ENCODE measurements at regions not wholly inside any gene's neighbourhood (a gene's known extent, or its start where the extent isn't known, plus 50 kb on each side); places are given as distances from the start of the nearest gene placed in this dataset.

DNA sequence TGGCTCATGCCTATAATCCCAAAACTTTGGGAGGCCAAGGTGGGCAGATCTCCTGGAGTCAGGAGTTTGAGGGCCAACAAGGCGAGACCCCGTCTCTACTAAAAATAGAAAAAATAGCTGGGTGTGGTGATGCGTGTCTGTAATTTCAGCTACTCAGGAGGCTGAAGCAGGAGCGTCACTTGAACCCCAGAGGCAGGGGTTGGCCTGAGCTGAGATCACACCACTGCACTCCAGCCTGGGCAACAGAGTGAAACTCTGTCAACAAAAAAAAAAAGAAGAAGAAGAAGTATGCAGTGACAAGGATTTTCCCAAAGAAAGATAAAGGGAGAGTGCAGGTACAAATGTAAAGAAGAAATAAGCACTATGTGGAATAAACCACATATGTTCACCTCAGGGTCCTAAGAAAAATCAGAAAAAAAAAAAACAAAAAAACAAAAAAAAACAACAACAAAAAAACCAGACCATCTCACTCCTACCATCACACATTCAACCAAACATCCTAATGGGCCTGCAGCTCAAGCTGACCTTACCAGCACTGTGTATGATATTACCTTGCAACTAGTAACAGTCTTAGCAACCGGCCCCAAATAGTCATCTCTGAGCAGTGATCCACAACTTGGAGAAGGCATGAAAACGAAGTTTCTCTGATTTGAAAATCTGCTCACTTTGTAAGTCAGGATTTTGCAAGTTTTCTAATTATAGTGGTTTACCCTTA is 296.7 kb upstream of the PROK2 start:
- TF ChIP-seq, protein P1, sequence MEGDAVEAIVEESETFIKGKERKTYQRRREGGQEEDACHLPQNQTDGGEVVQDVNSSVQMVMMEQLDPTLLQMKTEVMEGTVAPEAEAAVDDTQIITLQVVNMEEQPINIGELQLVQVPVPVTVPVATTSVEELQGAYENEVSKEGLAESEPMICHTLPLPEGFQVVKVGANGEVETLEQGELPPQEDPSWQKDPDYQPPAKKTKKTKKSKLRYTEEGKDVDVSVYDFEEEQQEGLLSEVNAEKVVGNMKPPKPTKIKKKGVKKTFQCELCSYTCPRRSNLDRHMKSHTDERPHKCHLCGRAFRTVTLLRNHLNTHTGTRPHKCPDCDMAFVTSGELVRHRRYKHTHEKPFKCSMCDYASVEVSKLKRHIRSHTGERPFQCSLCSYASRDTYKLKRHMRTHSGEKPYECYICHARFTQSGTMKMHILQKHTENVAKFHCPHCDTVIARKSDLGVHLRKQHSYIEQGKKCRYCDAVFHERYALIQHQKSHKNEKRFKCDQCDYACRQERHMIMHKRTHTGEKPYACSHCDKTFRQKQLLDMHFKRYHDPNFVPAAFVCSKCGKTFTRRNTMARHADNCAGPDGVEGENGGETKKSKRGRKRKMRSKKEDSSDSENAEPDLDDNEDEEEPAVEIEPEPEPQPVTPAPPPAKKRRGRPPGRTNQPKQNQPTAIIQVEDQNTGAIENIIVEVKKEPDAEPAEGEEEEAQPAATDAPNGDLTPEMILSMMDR (IDR thresholded peaks at IDR 0.05; ENCODE audit: poor library complexity, severe bottlenecking), result no peak
- ATAC-seq (ENCODE audit: low read depth) (no peak), DNase-seq (ENCODE audit: low spot score) (no peak)
- Histone ChIP-seq H3K36me3 (ENCODE audit: low read depth) (no peaks in the 10 kb centered on the region), H3K4me3 (ENCODE audit: severe bottlenecking) (no peak overlapping the region), H3K27ac (ENCODE audit: poor library complexity, severe bottlenecking) (no peak overlapping the region), H3K9me3 (ENCODE audit: severe bottlenecking) (no peaks in the 10 kb centered on the region), H3K4me1 (ENCODE audit: insufficient read depth, poor library complexity, severe bottlenecking) (no peaks in the 10 kb centered on the region), H3K27me3 (ENCODE audit: insufficient read depth, poor library complexity, severe bottlenecking) (no peaks in the 10 kb centered on the region)

DNA sequence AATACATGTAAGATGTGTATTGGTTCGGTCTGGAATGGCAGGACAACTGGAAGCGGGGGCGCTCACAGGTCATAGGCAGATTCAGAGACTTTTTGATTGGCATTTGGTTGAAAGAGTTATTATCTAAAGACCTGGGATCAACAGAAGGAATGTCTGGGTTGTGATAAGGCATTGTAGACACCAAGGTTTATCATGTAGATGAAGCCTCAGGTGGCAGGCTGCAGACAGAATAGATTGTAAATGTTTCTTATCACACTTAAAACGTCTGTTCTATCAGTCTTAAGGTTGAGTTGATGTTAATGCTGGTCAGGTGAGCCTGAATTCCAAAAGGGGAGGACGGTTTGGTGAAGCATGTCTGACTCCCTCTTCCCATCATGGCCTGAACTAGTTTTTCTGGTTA is 295.9 kb upstream of the PROK2 start:
- Histone ChIP-seq H3K4me3 (ENCODE audit: severe bottlenecking) (no peak overlapping the region), H3K27ac (ENCODE audit: poor library complexity, severe bottlenecking) (no peak overlapping the region), H3K9me3 (ENCODE audit: severe bottlenecking) (peaks cover under 1% of the 10 kb centered on the region), H3K27me3 (ENCODE audit: insufficient read depth, poor library complexity, severe bottlenecking) (no peaks in the 10 kb centered on the region), H3K36me3 (ENCODE audit: low read depth) (no peaks in the 10 kb centered on the region), H3K4me1 (ENCODE audit: insufficient read depth, poor library complexity, severe bottlenecking) (no peaks in the 10 kb centered on the region)
- ATAC-seq (ENCODE audit: low read depth) (no peak), DNase-seq (ENCODE audit: low spot score) (no peak)
- TF ChIP-seq, protein P1 (IDR thresholded peaks at IDR 0.05; ENCODE audit: poor library complexity, severe bottlenecking), result no peak

DNA sequence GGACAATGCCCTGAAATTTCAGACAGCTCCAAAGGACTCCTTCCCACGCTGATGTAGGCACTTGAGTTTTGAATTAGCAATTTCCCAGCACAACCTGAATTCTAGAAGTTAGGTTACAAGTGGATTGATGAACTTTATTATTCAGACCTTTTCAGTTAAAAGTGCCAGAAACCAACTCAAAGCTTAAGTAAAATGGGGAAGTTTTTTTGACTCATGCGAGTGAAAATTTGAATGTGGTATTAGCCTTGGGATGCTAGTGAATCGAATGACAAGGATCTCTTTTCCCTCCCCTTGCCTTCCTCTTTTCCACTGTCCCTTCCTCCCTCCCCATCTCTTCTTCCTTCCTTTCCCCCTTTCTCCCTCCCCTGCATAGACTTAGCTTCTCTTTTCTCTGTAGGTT is 295.1 kb upstream of the PROK2 start:
- H3K4me1 ChIP-seq (ENCODE audit: insufficient read depth, poor library complexity, severe bottlenecking), result no peaks in the 10 kb centered on the region
- ATAC-seq (ENCODE audit: low read depth) (no peak), DNase-seq (ENCODE audit: low spot score) (no peak)
- H3K27ac ChIP-seq (ENCODE audit: poor library complexity, severe bottlenecking), result no peak overlapping the region
- TF ChIP-seq, protein P1 (IDR thresholded peaks at IDR 0.05; ENCODE audit: poor library complexity, severe bottlenecking), result no peak
- no peaks in the 10 kb centered on the region for H3K36me3 ChIP-seq (ENCODE audit: low read depth)
- no peaks in the 10 kb centered on the region for H3K27me3 ChIP-seq (ENCODE audit: insufficient read depth, poor library complexity, severe bottlenecking)
- no peak overlapping the region for H3K4me3 ChIP-seq (ENCODE audit: severe bottlenecking)
- H3K9me3 ChIP-seq (ENCODE audit: severe bottlenecking), result peaks cover 2% of the 10 kb centered on the region

DNA sequence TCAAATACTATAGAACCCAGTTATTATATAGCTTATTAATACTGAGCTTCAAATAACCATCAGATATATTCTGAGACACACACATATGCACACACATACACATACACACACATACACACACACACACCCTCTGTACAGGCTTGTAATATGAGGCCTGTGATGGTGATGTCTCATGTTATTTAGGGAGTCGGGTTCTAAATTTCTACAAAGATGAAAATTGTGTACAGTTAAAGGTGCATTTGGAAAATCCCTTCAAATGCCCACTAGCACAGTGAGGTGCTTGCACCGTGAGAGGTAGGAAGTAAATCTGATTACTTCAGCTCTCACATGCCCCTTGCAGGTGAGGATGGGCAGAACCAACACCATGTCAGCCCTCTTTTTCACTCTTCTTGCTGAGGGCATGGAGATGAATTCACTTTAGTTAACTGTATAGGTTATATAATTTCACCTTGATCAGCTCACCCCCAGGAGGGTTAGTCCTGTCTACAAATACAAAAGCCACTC is 294.5 kb upstream of the PROK2 start:
- Histone ChIP-seq H3K27ac (ENCODE audit: poor library complexity, severe bottlenecking) (no peak overlapping the region), H3K36me3 (ENCODE audit: low read depth) (no peaks in the 10 kb centered on the region), H3K4me1 (ENCODE audit: insufficient read depth, poor library complexity, severe bottlenecking) (no peaks in the 10 kb centered on the region), H3K9me3 (ENCODE audit: severe bottlenecking) (peaks cover 2% of the 10 kb centered on the region), H3K27me3 (ENCODE audit: insufficient read depth, poor library complexity, severe bottlenecking) (no peaks in the 10 kb centered on the region), H3K4me3 (ENCODE audit: severe bottlenecking) (no peak overlapping the region)
- ATAC-seq (ENCODE audit: low read depth), result no peak
- TF ChIP-seq, protein P1 (IDR thresholded peaks at IDR 0.05; ENCODE audit: poor library complexity, severe bottlenecking), result no peak
- DNase-seq (ENCODE audit: low spot score), result no peak

DNA sequence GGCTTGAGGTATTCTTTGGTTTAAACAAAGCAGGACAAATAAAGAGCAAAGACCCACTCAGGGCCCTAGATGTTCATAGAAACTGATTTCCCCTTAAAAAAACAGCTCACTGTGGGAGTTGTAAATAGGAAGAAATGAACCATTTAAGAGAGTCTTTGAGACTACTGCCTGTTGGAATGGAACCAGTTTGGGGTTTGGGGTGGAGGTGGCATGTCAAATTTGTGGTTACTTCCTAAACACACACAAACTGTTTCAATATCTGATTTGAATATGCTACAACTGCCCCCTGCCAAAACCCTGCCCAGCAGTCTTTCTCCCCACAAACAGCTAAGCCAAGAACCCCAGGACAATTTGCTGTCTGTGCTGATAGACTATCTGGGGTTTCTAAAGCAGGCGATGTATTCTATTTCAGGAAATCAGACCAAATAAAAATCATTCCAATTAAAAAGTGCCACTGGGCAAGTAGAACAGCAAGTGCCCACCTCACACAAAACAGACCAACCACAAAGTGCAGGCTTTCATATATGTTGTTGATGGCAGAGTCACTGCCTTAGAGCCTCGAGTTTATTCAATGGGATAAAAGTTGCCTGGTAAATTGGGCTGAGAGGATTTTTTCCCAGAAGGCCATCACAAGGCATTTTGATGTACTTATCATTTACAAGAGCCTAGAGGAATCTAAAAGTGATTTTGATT is 293.9 kb upstream of the PROK2 start:
- no peak overlapping the region for H3K4me3 ChIP-seq (ENCODE audit: severe bottlenecking)
- no peaks in the 10 kb centered on the region for H3K36me3 ChIP-seq (ENCODE audit: low read depth)
- H3K27ac ChIP-seq (ENCODE audit: poor library complexity, severe bottlenecking), result no peak overlapping the region
- H3K27me3 ChIP-seq (ENCODE audit: insufficient read depth, poor library complexity, severe bottlenecking), result no peaks in the 10 kb centered on the region
- ATAC-seq (ENCODE audit: low read depth) (no peak), DNase-seq (ENCODE audit: low spot score) (no peak)
- H3K9me3 ChIP-seq (ENCODE audit: severe bottlenecking), result peaks cover 2% of the 10 kb centered on the region
- no peaks in the 10 kb centered on the region for H3K4me1 ChIP-seq (ENCODE audit: insufficient read depth, poor library complexity, severe bottlenecking)
- TF ChIP-seq, protein P1 (IDR thresholded peaks at IDR 0.05; ENCODE audit: poor library complexity, severe bottlenecking), result no peak
